ENCODE measurements at regions not wholly inside any gene's neighbourhood (a gene's known extent, or its start where the extent isn't known, plus 50 kb on each side); places are given as distances from the start of the nearest gene placed in this dataset.

- Histone ChIP-seq H3K9ac (ENCODE audit: low read length in 3 of 3) (no peak overlapping the region), H3K36me3 (ENCODE audit: control insufficient read depth in 2 of 3, insufficient read depth in 3 of 3, low read length in 3 of 3) (no peaks in the 10 kb centered on the region), H3K27ac (ENCODE audit: low read depth in 2 of 2, low read length in 2 of 2) (no peak overlapping the region), H3K4me3 (ENCODE audit: low read length in 3 of 3) (no peak overlapping the region), H3K4me1 (ENCODE audit: control insufficient read depth in 2 of 3, insufficient read depth in 2 of 3, low read depth in 1 of 3, low read length in 3 of 3) (no peaks in the 10 kb centered on the region), H3K27me3 (ENCODE audit: control insufficient read depth, insufficient read depth, low read length) (no peaks in the 10 kb centered on the region), H3K9me3 (ENCODE audit: control insufficient read depth in 2 of 3, insufficient read depth in 1 of 3, low read length in 3 of 3) (no peaks in the 10 kb centered on the region)
- FAIRE-seq (no peak), DNase-seq (peak in 2 of 5 donors; percentile 43 to 46)
- intact Hi-C loops (cut with DNase I), result no loop called here
- no peak for TF ChIP-seq CTCF (IDR thresholded peaks at IDR 0.05; ENCODE audit: borderline replicate concordance, extremely low read depth, insufficient read depth)
Measured at GRCh38 chr17:65434251-65434650, 127.2 kb downstream of the AXIN2 start.

GRCh38 chr17:65433592-65433991, 127.9 kb downstream of the AXIN2 start:
- Histone ChIP-seq H3K9ac (ENCODE audit: low read length in 3 of 3) (no peak overlapping the region), H3K27ac (ENCODE audit: low read depth in 2 of 2, low read length in 2 of 2) (no peak overlapping the region), H3K9me3 (ENCODE audit: control insufficient read depth in 2 of 3, insufficient read depth in 1 of 3, low read length in 3 of 3) (no peaks in the 10 kb centered on the region), H3K4me1 (ENCODE audit: control insufficient read depth in 2 of 3, insufficient read depth in 2 of 3, low read depth in 1 of 3, low read length in 3 of 3) (no peaks in the 10 kb centered on the region), H3K36me3 (ENCODE audit: control insufficient read depth in 2 of 3, insufficient read depth in 3 of 3, low read length in 3 of 3) (no peaks in the 10 kb centered on the region), H3K27me3 (ENCODE audit: control insufficient read depth, insufficient read depth, low read length) (no peaks in the 10 kb centered on the region), H3K4me3 (ENCODE audit: low read length in 3 of 3) (no peak overlapping the region)
- TF ChIP-seq CTCF (IDR thresholded peaks at IDR 0.05; ENCODE audit: borderline replicate concordance, extremely low read depth, insufficient read depth), result no peak
- intact Hi-C loops (cut with DNase I), result no loop called here
- no peak for FAIRE-seq
- no peak for DNase-seq

- H3K27me3 ChIP-seq (ENCODE audit: control insufficient read depth, insufficient read depth, low read length), result no peaks in the 10 kb centered on the region
- no peak overlapping the region for H3K27ac ChIP-seq (ENCODE audit: low read depth in 2 of 2, low read length in 2 of 2)
- no peaks in the 10 kb centered on the region for H3K36me3 ChIP-seq (ENCODE audit: control insufficient read depth in 2 of 3, insufficient read depth in 3 of 3, low read length in 3 of 3)
- H3K9me3 ChIP-seq (ENCODE audit: control insufficient read depth in 2 of 3, insufficient read depth in 1 of 3, low read length in 3 of 3), result no peaks in the 10 kb centered on the region
- H3K4me1 ChIP-seq (ENCODE audit: control insufficient read depth in 2 of 3, insufficient read depth in 2 of 3, low read depth in 1 of 3, low read length in 3 of 3), result no peaks in the 10 kb centered on the region
- H3K4me3 ChIP-seq (ENCODE audit: low read length in 3 of 3), result no peak overlapping the region
- DNase-seq (no peak), FAIRE-seq (no peak)
- H3K9ac ChIP-seq (ENCODE audit: low read length in 3 of 3), result no peak overlapping the region
- TF ChIP-seq CTCF (IDR thresholded peaks at IDR 0.05; ENCODE audit: borderline replicate concordance, extremely low read depth, insufficient read depth), result no peak
- intact Hi-C loops (cut with DNase I), result no loop called here
Measured at GRCh38 chr17:65433157-65433556, 128.3 kb downstream of the AXIN2 start.

GRCh38 chr17:65431116-65431515, 130.3 kb downstream of the AXIN2 start:
- Histone ChIP-seq H3K9ac (ENCODE audit: low read length in 3 of 3) (no peak overlapping the region), H3K4me3 (ENCODE audit: low read length in 3 of 3) (no peak overlapping the region), H3K9me3 (ENCODE audit: control insufficient read depth in 2 of 3, insufficient read depth in 1 of 3, low read length in 3 of 3) (peaks cover 0 to 4% (median 0%) of the 10 kb centered on the region in 3 donors), H3K36me3 (ENCODE audit: control insufficient read depth in 2 of 3, insufficient read depth in 3 of 3, low read length in 3 of 3) (no peaks in the 10 kb centered on the region), H3K27me3 (ENCODE audit: control insufficient read depth, insufficient read depth, low read length) (no peaks in the 10 kb centered on the region), H3K4me1 (ENCODE audit: control insufficient read depth in 2 of 3, insufficient read depth in 2 of 3, low read depth in 1 of 3, low read length in 3 of 3) (no peaks in the 10 kb centered on the region), H3K27ac (ENCODE audit: low read depth in 2 of 2, low read length in 2 of 2) (no peak overlapping the region)
- FAIRE-seq, result no peak
- intact Hi-C loops (cut with DNase I), result no loop called here
- no peak for TF ChIP-seq CTCF (IDR thresholded peaks at IDR 0.05; ENCODE audit: borderline replicate concordance, extremely low read depth, insufficient read depth)
- DNase-seq, result no peak
